ENCODE measurements at regions not wholly inside any gene's neighbourhood (a gene's known extent, or its start where the extent isn't known, plus 50 kb on each side); places are given as distances from the start of the nearest gene placed in this dataset.

DNA sequence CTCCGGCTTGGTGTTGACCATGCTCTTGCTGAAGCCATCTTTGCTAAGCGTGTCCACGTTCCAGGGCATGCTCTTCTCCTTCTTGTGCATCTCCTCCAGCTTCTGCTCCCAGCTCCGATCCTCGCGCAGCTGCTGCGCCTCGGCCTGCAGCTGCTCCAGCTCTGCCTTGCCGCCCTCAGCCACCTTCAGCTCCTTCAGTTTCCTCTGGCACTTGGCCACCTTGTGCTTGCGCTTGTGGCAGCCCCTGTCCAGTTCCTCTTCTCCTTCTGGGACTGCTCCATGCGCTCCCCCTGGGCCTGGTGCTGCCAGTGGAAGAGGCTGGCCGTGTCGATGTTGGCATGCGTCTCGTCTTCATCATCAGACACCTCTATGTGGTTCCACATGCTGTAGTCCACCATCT lies 128.3 kb upstream of the CLINT1 start:
- no peaks in the 10 kb centered on the region for H3K36me3 ChIP-seq (ENCODE audit: insufficient read depth, low read length)
- H3K4me2 ChIP-seq (ENCODE audit: insufficient read depth, low read length), result no peak overlapping the region
- H3K27me3 ChIP-seq (ENCODE audit: insufficient read depth, low read length, poor library complexity), result peaks cover 24% of the 10 kb centered on the region
- TF ChIP-seq CTCF (IDR thresholded peaks at IDR 0.05; ENCODE audit: borderline replicate concordance, extremely low read depth, low read length, poor library complexity, severe bottlenecking) (no peak), EZH2 (IDR thresholded peaks at IDR 0.05; ENCODE audit: borderline replicate concordance, low read depth, low read length, severe bottlenecking) (no peak)
- no peak overlapping the region for H2AFZ ChIP-seq (ENCODE audit: low read depth, low read length)
- no peaks in the 10 kb centered on the region for H3K9me3 ChIP-seq (ENCODE audit: insufficient read depth, low read length, severe bottlenecking)
- no peaks in the 10 kb centered on the region for H3K79me2 ChIP-seq (ENCODE audit: insufficient read depth, low read length)
- no peak for ATAC-seq (ENCODE audit: insufficient read depth, low read depth)
- H3K9ac ChIP-seq (ENCODE audit: low read depth, low read length), result no peak overlapping the region
- no peak for DNase-seq
- H3K4me3 ChIP-seq (ENCODE audit: low read depth in 1 of 2, low read length in 2 of 2), result no peak overlapping the region
- H3K4me1 ChIP-seq (ENCODE audit: insufficient read depth, low read length), result no peaks in the 10 kb centered on the region
- no peak overlapping the region for H3K27ac ChIP-seq (ENCODE audit: low read length)
- H4K20me1 ChIP-seq (ENCODE audit: insufficient read depth, low read length), result no peaks in the 10 kb centered on the region

- ATAC-seq (ENCODE audit: insufficient read depth, low read depth) (no peak), DNase-seq (no peak)
- Histone ChIP-seq H3K4me1 (ENCODE audit: insufficient read depth, low read length) (no peaks in the 10 kb centered on the region), H3K9ac (ENCODE audit: low read depth, low read length) (no peak overlapping the region), H3K4me2 (ENCODE audit: insufficient read depth, low read length) (no peak overlapping the region), H3K9me3 (ENCODE audit: insufficient read depth, low read length, severe bottlenecking) (no peaks in the 10 kb centered on the region), H3K27me3 (ENCODE audit: insufficient read depth, low read length, poor library complexity) (peaks cover 19% of the 10 kb centered on the region), H3K27ac (ENCODE audit: low read length) (no peak overlapping the region), H2AFZ (ENCODE audit: low read depth, low read length) (no peak overlapping the region), H3K4me3 (ENCODE audit: low read depth in 1 of 2, low read length in 2 of 2) (no peak overlapping the region), H3K36me3 (ENCODE audit: insufficient read depth, low read length) (no peaks in the 10 kb centered on the region), H3K79me2 (ENCODE audit: insufficient read depth, low read length) (no peaks in the 10 kb centered on the region), H4K20me1 (ENCODE audit: insufficient read depth, low read length) (no peaks in the 10 kb centered on the region)
- TF ChIP-seq CTCF (IDR thresholded peaks at IDR 0.05; ENCODE audit: borderline replicate concordance, extremely low read depth, low read length, poor library complexity, severe bottlenecking), result no peak
Observed at GRCh38 chr5:157986431-157986990, 127.6 kb upstream of the CLINT1 start.

- no peaks in the 10 kb centered on the region for H3K9me3 ChIP-seq (ENCODE audit: insufficient read depth, low read length, severe bottlenecking)
- no peak overlapping the region for H3K27ac ChIP-seq (ENCODE audit: low read length)
- H3K4me2 ChIP-seq (ENCODE audit: insufficient read depth, low read length), result no peak overlapping the region
- no peaks in the 10 kb centered on the region for H3K36me3 ChIP-seq (ENCODE audit: insufficient read depth, low read length)
- no peaks in the 10 kb centered on the region for H3K79me2 ChIP-seq (ENCODE audit: insufficient read depth, low read length)
- no peaks in the 10 kb centered on the region for H3K4me1 ChIP-seq (ENCODE audit: insufficient read depth, low read length)
- DNase-seq, result no peak
- no peak overlapping the region for H3K4me3 ChIP-seq (ENCODE audit: low read depth in 1 of 2, low read length in 2 of 2)
- H2AFZ ChIP-seq (ENCODE audit: low read depth, low read length), result no peak overlapping the region
- TF ChIP-seq CTCF (IDR thresholded peaks at IDR 0.05; ENCODE audit: borderline replicate concordance, extremely low read depth, low read length, poor library complexity, severe bottlenecking), result no peak
- no peak for TF ChIP-seq EZH2 (IDR thresholded peaks at IDR 0.05; ENCODE audit: borderline replicate concordance, low read depth, low read length, severe bottlenecking)
- peaks cover 13% of the 10 kb centered on the region for H3K27me3 ChIP-seq (ENCODE audit: insufficient read depth, low read length, poor library complexity)
- H4K20me1 ChIP-seq (ENCODE audit: insufficient read depth, low read length), result no peaks in the 10 kb centered on the region
- ATAC-seq (ENCODE audit: insufficient read depth, low read depth), result no peak
- no peak overlapping the region for H3K9ac ChIP-seq (ENCODE audit: low read depth, low read length)
Observed at GRCh38 chr5:157984611-157985010, 125.7 kb upstream of the CLINT1 start.
